ENCODE measurements at regions not wholly inside any gene's neighbourhood (a gene's known extent, or its start where the extent isn't known, plus 50 kb on each side); places are given as distances from the start of the nearest gene placed in this dataset.
"Not testable (repeated sequence)": the region's sequence is repeated elsewhere in the genome, so short reads cannot be mapped to it uniquely, and the experiment has no call there.

DNA sequence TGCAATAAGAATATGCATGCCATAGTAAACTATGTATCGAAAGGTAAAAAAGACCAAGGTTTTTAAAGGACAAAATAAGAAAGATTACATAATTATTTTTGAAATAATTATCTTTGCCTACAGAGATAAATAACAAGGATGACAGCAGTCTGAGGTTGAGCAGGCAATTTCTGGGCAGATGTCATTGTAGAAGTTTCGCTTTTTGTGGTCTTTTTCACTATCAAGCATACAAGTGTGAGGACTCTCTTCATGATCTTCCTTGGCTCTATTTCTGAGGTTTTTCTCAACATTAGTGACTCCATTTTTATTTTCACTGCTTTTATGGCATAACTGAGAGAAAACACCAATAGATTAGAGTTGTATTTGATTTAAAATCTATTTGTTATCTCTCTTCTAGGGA, 1337.9 kb upstream of the EPHA6 start:
- no peak for DNase-seq (ENCODE audit: low spot score)

DNA sequence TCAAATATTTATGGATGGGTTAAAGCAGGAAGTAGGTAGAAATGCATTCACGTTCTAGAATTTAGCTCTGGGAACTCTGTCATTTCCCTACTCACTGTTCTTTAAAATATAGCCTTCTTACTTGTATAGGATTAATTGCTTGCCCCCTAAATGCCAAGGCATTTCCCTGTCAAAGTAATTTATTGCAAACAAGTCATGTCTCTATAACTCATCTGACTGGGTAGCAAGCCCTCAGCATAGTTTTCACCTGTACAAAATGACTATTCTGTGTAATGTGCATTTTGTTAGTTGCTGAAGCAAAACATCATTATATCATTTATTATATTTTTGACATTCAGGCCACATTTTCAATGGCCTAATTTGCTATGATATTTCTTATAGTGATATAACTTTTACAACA, 1308.2 kb upstream of the EPHA6 start:
- no peak for DNase-seq (ENCODE audit: low spot score)

DNA sequence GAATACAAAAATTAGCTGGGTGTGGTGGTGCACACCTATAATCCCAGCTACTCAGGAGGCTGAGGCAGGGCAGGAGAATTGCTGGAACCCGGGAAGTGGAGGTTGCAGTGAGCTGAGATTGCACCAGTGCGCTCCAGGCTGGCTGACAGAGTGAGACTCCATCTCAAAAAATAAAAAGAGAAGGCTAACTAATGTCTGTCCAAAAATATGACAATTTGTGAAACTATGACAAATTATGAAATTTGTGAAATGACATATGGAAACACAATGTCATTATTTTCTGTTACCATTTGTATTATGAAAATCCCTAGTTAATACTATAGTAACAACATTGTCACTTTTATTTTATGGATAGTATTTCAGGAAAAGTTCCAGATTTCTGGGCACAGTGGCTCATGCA, 1306.3 kb upstream of the EPHA6 start:
- no peak for DNase-seq (ENCODE audit: low spot score)

DNA sequence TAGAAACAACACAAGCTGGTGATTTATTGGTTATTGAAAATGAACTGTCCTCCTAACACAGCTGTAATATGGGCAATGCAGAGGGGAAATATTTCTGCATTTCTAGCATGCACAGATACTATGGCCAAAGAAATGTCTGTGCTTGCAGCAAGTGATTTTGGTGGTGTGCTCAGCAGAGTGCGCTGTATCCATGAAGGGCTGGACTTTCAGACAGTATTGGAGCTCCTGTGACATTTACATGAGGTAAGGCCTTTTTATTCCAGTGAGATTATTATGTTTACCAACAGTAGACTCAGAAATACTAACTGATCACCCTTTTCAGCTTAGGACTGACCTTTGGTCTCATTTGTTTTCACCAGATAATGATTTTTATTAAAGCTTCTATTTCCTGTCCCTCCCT, 1302.6 kb upstream of the EPHA6 start:
- DNase-seq (ENCODE audit: low spot score): no peak

DNA sequence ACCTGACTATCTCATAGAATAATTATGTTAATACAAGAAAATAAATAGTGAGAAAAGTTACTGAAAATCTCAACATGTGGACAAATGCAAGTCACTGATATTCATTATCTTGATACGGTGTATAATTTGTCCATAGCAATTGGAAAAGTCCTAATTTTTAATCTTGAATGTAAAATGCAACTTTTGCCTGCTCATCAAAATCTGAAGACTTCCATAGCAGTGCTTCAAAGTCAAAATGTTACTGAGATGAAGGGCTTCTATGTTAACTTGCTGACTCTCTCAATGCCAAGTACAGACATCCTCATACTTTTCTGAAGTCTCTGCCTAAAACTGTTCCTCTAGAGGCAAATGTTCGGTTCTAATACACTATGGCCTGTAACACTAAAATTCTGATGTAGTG, 1300.1 kb upstream of the EPHA6 start:
- no peak for DNase-seq (ENCODE audit: low spot score)

DNA sequence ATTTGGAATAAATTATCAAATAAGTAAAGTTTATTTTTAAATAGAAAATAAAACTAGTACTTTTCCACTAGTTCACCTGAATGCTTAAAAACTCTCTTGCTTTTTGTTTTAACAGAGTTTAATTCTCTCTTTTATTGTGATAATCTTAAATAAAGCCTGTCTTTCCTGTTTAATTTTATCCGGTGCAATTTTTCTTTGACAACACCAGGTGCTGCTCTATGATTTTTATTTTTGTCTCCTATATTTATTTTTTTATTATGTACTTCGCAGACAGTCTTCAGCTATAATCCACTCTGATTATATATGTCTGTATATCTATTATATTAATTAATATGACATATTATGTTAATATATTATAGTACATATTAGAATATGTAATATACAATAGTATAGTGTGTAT, 1293.0 kb upstream of the EPHA6 start:
- no peak for DNase-seq (ENCODE audit: low spot score)

DNA sequence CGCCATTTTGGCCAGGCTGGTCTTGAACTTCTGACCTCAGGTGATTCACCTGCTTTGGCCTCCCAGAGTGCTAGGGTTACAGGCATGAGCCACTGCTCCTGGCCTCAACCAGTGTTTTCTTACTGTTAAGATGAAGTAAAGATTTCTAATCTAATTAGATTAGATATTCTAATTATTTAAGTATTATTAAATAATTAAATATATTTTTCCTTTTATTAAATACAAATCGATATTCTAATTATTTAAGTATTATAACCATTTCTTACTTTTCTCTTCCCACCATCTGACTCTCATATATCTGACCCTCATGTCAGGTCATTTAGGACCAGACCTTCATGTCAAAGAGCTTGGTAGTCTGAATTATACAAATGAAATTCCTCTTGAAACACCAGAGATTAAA, 1291.9 kb upstream of the EPHA6 start:
- no peak for DNase-seq (ENCODE audit: low spot score)

DNA sequence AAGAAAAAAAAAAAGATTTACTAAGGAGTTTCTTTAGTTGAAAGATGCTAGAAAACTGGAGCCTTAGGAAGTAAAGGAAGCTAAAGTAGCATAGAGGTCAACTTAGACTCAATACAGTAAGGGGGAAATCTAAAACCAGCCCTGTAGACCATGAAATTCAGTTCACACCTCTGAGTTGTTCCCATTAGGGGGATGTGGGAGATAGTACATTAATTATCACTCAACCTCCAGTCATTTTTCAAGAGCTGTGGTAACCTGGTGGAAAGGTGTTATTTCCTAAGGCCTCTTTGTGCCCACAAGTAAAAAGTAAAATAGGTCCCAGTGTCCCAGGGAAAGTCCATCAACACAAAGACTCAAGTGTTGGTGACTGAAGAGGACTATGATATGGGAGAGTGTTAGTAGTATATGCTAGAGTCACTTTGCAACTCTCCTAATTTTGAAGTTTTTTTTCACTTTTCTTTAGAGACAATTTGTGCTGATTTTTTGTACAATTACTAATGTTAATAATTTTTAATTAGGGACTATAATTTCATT, 1274.4 kb upstream of the EPHA6 start:
- no peak for DNase-seq (ENCODE audit: low spot score)

DNA sequence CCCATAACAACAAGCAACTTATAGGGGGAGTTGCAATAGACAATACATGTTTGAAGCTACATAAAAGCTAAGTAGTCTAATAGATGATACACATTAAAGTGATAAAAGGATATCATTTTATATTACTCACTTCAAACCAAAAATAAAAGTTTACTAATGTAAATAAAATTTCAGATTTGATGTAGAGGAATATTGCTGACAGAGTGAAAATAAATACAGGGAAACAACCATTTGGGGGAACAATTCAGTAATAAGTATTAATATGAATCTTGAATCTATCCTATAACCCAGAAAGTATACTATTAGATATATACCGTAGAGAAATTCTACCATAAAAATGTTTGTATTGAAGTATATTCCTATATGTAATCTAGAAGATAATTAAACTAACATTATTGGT, 1248.9 kb upstream of the EPHA6 start:
- no peak for DNase-seq (ENCODE audit: low spot score)

DNA sequence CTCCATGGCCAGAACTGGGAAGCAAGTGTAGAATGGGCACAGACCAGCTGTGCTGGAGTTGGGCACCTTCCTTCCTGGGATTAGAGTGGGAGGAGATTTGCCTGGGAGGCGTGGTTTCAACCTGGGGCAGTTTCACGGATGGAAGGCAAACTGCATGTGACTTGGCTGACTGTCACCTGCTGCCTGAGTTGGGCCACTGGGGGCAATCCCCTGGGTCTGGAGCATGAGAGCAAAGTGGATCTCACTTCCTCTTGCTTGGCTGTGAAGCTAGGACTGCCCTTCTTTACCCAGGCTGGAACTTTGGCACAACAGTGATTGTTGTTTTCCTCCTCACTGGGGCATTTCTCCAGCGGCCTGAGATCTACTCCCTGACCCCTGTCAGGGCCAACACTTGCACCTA, 1247.0 kb upstream of the EPHA6 start:
- no peak for DNase-seq (ENCODE audit: low spot score)

DNA sequence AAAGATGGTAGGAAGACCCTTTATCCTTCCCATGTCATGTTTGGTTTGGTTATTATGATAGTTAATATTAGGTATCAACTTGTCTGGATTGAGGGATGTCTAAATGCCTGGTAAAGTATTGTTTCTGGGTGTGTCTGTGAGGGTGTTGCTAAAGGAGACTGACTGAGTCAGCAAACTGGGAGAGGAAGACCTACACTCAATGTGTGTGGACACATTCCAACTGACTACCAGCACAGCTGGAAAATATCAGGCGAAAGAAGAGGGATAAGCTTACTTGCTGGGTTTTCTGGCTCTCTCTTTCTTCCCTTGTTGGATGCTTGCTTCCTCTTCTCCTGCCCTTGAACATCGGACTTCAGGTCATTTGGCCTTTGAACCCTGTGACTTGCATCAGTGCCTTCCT, 1227.6 kb upstream of the EPHA6 start:
- no peak for DNase-seq (ENCODE audit: low spot score)

DNA sequence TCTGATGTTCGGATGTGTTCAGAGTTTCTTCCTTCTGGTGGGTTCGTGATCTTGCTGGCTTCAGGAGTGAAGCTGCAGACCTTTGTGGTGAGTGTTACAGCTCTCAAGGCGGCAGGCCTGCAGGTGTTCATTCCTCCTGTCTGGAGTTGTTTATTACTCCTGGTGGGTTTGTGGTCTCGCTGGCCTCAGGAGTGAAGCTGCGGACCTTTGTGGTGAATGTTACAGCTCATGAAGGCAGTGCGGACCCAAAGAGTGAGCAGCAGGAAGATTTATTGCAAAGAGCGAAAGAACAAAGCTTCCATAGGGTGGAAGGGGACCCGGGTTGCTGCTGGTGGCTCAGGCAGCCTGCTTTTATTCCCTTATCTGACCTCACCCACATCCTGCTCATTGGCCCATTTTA, 1226.8 kb upstream of the EPHA6 start:
- DNase-seq (ENCODE audit: low spot score): not testable (repeated sequence)

DNA sequence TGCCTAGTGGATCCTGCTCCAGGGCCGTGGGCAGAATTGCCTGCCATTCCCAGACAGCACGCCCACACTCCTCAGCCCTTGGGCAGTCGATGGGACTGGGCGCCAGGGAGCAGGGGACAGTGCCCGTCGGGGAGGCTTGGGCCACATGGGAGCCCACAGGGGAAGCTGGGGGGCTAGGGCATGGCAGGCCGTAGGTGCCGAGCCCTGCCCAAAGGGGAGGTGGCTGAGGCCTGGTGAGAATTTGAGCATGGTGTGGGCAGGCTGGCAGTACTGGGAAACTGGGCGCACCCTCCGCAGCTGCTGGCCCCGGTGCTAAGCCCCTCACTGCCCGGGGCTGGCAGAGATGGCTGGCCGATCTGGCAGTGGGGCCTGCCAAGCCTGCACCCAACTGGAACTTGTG, 1225.9 kb upstream of the EPHA6 start:
- DNase-seq (ENCODE audit: low spot score): no peak

DNA sequence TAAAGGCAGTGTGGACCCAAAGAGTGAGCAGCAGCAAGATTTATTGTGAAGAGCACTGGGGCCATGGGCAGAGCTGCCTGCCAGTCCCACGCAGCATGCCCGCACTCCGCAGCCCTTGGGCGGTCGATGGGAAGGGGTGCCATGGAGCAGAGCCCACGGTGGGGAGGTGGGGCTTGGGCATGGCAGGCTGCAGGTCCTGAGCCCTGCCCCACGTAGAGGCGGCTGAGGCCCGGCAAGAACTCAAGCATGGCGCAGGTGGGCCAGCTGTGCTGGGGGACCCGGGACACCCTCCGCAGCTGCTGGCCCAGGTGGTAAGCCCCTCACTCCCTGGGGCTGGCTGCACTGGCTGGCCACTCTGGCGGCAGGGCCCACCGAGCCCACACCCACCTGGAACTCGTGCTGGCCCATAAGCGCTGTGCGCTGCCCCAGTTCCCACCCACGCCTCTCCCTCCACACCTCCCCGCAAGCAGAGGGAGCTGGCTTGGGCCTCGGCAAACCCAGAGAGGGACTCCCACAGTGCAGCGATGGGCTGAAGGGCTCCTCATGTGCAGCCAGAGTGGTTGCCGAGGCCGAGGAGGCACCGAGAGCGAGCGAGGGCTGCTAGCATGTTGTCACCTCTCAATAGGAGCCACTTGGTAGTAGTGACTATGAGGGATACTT, 1218.8 kb upstream of the EPHA6 start:
- DNase-seq (ENCODE audit: low spot score): no peak

DNA sequence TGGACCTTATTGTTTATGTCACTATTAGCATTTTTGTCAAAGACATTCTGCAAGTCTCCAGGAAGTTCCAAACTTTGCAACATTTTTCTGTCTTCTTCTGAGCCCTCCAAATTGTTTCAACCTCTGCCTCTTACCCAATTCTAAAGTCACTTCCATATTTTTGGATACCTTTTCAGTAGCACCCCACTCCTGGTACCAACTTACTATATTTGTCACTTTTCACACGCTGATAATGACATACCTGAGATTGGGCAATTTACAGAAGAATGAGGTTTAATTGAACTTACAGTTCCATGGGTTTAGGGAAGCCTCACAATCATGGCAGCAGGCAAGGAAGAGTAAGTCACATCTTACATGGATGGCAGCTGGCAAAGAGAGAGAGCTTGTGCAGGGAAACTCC, 1206.5 kb upstream of the EPHA6 start:
- no peak for DNase-seq (ENCODE audit: low spot score)

DNA sequence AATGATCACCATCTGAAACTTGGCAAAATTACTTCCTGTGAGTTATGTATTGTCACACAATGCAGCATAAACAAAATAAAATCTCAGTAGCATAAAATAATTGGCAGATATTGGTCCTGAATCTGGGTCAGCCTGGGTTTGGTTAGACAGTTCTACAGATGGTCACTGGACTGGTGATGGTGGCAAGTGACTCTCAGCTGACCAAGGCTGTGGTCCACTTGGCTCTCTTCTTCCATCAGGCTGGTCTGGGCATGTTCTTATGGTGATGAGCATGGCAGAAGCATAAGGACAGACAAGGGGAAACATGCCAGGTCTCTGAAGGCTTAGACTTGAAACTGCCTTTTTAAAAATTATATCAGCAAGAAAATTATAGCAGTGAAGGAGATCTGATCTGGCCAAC, 1205.0 kb upstream of the EPHA6 start:
- DNase-seq (ENCODE audit: low spot score): no peak

DNA sequence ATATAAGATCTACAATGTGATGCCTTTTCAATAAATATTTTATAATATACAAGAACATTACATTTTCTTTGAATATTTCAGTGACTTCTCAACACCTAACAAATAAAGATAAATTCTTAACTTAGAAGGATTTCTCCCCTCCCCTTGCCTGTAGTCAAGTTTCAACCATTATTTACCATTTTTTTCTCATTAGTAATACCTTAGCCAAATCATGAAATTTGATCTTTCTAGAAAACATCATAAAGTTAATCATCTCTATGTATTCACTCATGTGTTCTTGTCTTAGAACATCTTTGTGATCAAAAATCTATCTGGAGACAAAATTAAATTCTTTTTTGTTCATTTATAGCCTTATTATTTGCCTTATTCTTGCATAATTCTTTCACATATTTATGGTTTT, 1201.8 kb upstream of the EPHA6 start:
- no peak for DNase-seq (ENCODE audit: low spot score)

DNA sequence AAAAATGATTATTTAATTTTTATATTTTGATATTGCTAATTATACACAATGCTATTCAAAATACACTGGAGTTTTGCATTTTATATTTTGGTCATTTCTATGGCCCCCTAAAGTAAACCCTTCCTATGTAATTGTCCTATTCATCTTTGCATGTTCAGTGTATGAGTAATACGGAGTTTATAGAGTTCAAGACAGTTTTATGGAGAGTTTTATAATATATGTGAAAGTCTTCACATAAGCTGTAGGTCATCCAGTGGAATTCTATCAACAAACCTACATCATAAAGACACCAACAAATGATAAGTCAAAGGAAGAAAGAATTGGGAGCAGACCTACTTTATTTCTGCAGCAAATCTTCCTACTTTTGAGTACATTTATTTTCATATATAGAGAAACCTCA, 1200.4 kb upstream of the EPHA6 start:
- no peak for DNase-seq (ENCODE audit: low spot score)

DNA sequence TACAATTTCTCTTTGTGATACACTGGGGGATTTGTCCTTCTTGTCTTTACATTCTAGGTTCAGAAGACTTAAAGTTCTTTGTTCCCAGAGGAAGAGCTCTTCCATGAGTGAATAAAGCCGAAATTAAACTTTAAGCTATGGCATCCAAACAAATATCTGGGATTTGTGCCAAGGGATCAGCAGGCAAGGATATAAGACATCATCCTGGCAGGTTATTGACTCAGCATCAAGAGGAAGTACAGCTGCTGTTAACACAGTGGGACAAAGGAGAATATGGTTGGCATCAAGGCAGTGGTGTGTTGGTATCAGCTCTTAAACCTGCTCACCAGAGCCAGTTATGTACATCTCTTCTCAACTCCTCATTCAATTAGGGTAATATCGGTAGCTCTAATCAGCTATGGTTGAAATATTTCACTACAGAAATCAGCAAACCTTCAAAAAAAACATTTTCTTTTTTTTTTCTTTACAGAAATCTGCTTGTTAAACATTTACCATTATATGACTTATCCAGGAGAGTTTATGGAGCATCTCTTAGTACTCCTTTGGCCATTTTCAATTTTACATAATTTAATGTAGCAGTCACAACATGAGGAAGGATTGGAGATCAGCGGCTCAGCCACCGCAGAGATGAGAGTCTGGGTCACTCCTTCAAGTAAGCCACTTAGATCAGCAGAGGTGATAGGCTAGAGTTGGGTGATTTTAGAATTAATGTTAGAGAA, 1198.6 kb upstream of the EPHA6 start:
- peak; percentile 27 for DNase-seq (ENCODE audit: low spot score)

DNA sequence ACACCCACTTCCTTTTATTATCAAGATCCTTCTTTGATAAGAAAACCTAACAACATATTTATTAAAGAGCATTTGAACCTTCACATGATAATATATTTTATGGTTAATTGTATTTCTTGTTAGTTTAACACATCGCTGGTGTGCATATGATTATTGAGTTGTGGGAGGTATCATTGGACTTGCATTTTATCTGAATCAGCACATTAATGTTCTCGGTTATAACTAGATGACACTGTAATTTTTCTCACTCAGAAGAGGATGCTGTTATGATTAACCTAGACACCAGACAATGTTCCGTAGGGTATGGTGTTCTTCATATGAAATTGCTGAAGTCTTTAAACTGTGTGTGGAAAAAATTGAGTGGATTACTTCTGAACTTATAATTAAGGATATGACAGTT, 1188.3 kb upstream of the EPHA6 start:
- DNase-seq (ENCODE audit: low spot score): no peak

DNA sequence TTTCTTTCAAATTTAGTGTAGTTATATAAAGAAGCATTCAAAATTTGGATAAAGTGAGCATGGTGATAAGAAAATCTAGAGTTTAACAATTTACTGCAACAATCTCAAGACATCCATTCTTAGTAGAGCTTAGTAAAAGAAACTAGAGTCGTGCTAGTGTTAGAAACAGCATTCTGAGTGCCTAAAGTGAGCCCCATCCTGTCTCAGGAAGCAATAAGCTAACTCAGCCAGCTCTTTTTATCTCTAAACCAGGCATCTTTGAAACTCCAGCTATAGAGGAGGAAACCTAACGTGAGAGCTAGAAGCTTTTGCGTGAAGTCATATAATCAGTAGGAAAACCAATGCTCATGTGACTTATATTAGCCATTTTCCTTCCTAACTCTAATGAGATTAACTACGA, 1187.1 kb upstream of the EPHA6 start:
- no peak for DNase-seq (ENCODE audit: low spot score)

DNA sequence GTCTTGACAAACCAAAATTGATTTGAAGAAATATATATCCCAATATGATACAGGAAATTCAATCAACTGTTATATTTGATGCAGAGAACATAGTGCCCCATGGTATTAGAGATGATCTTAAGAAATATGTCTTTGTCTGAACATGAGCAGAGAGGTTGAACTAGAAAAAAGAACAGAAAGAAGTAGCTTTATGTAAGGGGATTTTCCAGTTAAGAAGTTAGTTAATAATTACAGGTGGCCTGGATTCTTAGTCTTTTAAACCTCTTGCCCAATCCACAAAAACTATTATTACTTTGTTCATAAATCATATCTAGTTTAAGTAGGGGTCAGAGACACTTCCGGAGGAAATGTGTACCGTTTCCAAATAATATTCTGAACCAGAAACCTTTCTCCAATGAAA, 1186.7 kb upstream of the EPHA6 start:
- no peak for DNase-seq (ENCODE audit: low spot score)

DNA sequence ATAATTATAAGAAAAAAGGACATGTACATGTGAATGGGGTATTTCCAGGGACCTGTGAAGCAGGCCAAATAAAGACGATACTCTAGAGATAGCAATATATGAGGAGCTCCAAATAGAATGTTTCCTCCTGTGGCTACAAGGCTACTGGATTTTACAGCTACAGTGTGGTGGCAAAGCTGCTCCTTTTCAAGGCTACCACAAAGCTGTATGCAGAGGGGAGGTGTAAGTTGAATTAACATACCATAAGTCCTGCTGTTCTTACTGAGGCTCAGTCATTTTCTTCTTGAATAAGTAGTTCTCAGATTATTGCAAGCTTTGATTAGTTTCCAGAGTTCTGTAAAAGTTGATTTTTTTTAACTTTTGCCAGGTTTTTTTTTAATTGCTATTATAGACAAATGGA, 1184.6 kb upstream of the EPHA6 start:
- DNase-seq (ENCODE audit: low spot score): no peak

DNA sequence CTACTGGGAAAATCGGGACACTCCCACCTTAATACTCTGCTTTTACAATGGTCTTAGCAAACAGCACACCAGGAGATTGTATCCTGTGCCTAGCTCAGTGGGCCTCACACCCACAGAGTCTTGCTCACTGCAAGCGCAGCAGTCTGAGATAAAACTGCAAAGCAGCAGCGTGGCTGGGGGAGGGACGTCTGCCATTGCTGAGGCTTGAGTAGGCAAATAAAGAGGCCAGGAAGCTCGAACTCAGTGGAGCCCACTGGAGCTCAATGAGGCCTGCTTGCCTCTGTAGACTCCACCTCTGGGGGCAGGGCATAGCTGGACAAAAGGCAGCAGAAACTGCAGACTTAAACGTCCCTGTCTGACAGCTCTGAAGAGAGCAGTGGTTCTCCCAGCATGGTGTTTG, 1169.1 kb upstream of the EPHA6 start:
- no peak for DNase-seq (ENCODE audit: low spot score)

Measured in D341Med (cell line).